GM23248 (cell line): ENCODE measurements at regions not wholly inside any gene's neighbourhood (a gene's known extent, or its start where the extent isn't known, plus 50 kb on each side); places are given as distances from the start of the nearest gene placed in this dataset.

ENCODE experiments used
- DNase-seq: peaks from one replicate; pipeline ENCODE4 v3.0.0-alpha.2; 2015
- H2AFZ ChIP-seq: fragments of 200-600 bp; sonication (generic); 2 replicates; pipeline ENCODE4 v1.6.1; 2016; ENCODE audit warnings: antibody characterized with exemption
- H3F3A ChIP-seq: fragments of 200-600 bp; sonication (generic); 2 replicates; pipeline ENCODE4 v1.6.1; 2016; ENCODE audit warnings: mild to moderate bottlenecking, antibody characterized with exemption, mixed run types; ENCODE audit not compliant: insufficient read depth
- H3K27ac ChIP-seq: fragments of 200-600 bp; sonication (generic); 2 replicates; pipeline ENCODE4 v1.5.1; 2016; ENCODE audit warnings: mild to moderate bottlenecking
- H3K27me3 ChIP-seq: fragments of 200-600 bp; sonication (generic); replicated peaks from 2 replicates; pipeline ENCODE4 v1.6.1; 2016; ENCODE audit warnings: mild to moderate bottlenecking; ENCODE audit not compliant: insufficient read depth
- H3K36me3 ChIP-seq: fragments of 200-600 bp; sonication (generic); 2 replicates; pipeline ENCODE4 v1.6.1; 2016; ENCODE audit warnings: low read depth, mild to moderate bottlenecking
- H3K4me1 ChIP-seq: fragments of 200-600 bp; sonication (generic); 2 replicates; pipeline ENCODE4 v1.6.1; 2016; ENCODE audit warnings: mild to moderate bottlenecking; ENCODE audit not compliant: insufficient read depth
- H3K4me2 ChIP-seq: fragments of 200-600 bp; sonication (generic); one replicate; pipeline ENCODE4 v1.6.1; 2016; ENCODE audit warnings: mild to moderate bottlenecking; ENCODE audit not compliant: unreplicated experiment
- H3K4me3 ChIP-seq: fragments of 200-600 bp; sonication (generic); 2 replicates; pipeline ENCODE4 v1.5.1; 2016; ENCODE audit warnings: mild to moderate bottlenecking
- H3K79me2 ChIP-seq: fragments of 200-600 bp; sonication (generic); 2 replicates; pipeline ENCODE4 v1.6.1; 2016; ENCODE audit warnings: mild to moderate bottlenecking; ENCODE audit not compliant: insufficient read depth
- H3K9ac ChIP-seq: fragments of 200-600 bp; sonication (generic); 2 replicates; pipeline ENCODE4 v1.6.1; 2016; ENCODE audit warnings: mild to moderate bottlenecking
- H3K9me2 ChIP-seq: fragments of 200-600 bp; sonication (generic); 2 replicates; pipeline ENCODE4 v1.6.1; 2016; ENCODE audit warnings: mixed run types, mild to moderate bottlenecking, moderate library complexity; ENCODE audit not compliant: insufficient read depth
- H3K9me3 ChIP-seq: fragments of 200-600 bp; sonication (generic); one replicate; pipeline ENCODE4 v1.6.1; 2017; ENCODE audit warnings: low read depth
- H4K20me1 ChIP-seq: fragments of 200-600 bp; sonication (generic); 2 replicates; pipeline ENCODE4 v1.6.0; 2016; ENCODE audit not compliant: insufficient read depth
- EZH2 ChIP-seq: fragments of 200-600 bp; sonication (generic); IDR thresholded peaks from 2 replicates; pipeline ENCODE4 v1.6.1; 2018; ENCODE audit warnings: antibody characterized with exemption, mild to moderate bottlenecking; ENCODE audit not compliant: insufficient read depth, poor library complexity, severe bottlenecking
- EZH2phosphoT487 ChIP-seq: fragments of 200-600 bp; sonication (generic); IDR thresholded peaks from 2 replicates; pipeline ENCODE4 v1.6.1; 2018; ENCODE audit warnings: antibody characterized with exemption, moderate library complexity, mild to moderate bottlenecking, low read depth; ENCODE audit not compliant: insufficient read depth
- WGBS, 2 experiments: methylation state at CpG; one replicate each; pipeline ENCODE4 v1.1.6; 2015 to 2017; ENCODE audit warnings: low lambda C conversion rate in 2 of 2, low coverage in 1 of 2; ENCODE audit errors: missing lambda C conversion rate in 2 of 2; 5-methylcytosine and 5-hydroxymethylcytosine counted together
- in situ Hi-C: fragments of 300-500 bp; cut with MboI; formaldehyde crosslinking; loops from 2 replicates; pipeline ENCODE4 v1.15.0; 2020

GRCh38 chr20:24742989-24743388, 206.1 kb upstream of the CST7 start:
- Histone ChIP-seq H3K27ac (no peak overlapping the region), H3K9me3 (no peaks in the 10 kb centered on the region), H3K4me1 (no peaks in the 10 kb centered on the region), H3K4me2 (no peak overlapping the region), H2AFZ (no peak overlapping the region), H3K9me2 (no peaks in the 10 kb centered on the region), H3K27me3 (peaks cover 14% of the 10 kb centered on the region; the same call in 1 of the 2 replicates), H4K20me1 (no peaks in the 10 kb centered on the region), H3K4me3 (no peak overlapping the region), H3K36me3 (no peaks in the 10 kb centered on the region), H3K79me2 (no peaks in the 10 kb centered on the region), H3F3A (no peaks in the 10 kb centered on the region), H3K9ac (no peak overlapping the region)
- no peak for TF ChIP-seq EZH2phosphoT487
- no peak for TF ChIP-seq EZH2
- in situ Hi-C loops, result no loop called here
- WGBS, 2 experiments, result 65 to 67% methylated on average over 5 of the region's 5 CpGs
- no peak for DNase-seq

GRCh38 chr20:24743641-24744040, 205.4 kb upstream of the CST7 start:
- in situ Hi-C loops, result no loop called here
- TF ChIP-seq EZH2phosphoT487 (no peak), EZH2 (no peak)

GRCh38 chr20:24744747-24745146, 204.3 kb upstream of the CST7 start:
- 58 to 60% methylated on average over 3 of the region's 3 CpGs for WGBS, 2 experiments
- TF ChIP-seq EZH2, result no peak

More at GRCh38 chr20:24743641-24744040, 205.4 kb upstream of the CST7 start:
- peaks cover 14% of the 10 kb centered on the region; the same call in 1 of the 2 replicates for H3K27me3 ChIP-seq
- no peak overlapping the region for H3K9ac ChIP-seq
- no peaks in the 10 kb centered on the region for H3K9me2 ChIP-seq
- no peak overlapping the region for H3K4me2 ChIP-seq
- H3K79me2 ChIP-seq, result no peaks in the 10 kb centered on the region
- H3K9me3 ChIP-seq, result no peaks in the 10 kb centered on the region
- DNase-seq, result no peak
- 11 to 23% methylated on average over 5 of the region's 5 CpGs for WGBS, 2 experiments
- H3K4me3 ChIP-seq, result no peak overlapping the region
- no peaks in the 10 kb centered on the region for H4K20me1 ChIP-seq
- H2AFZ ChIP-seq, result no peak overlapping the region
- no peaks in the 10 kb centered on the region for H3K4me1 ChIP-seq
- no peak overlapping the region for H3K27ac ChIP-seq
- no peaks in the 10 kb centered on the region for H3F3A ChIP-seq
- H3K36me3 ChIP-seq, result no peaks in the 10 kb centered on the region

GRCh38 chr20:24745206-24745605, 203.9 kb upstream of the CST7 start:
- TF ChIP-seq EZH2 (no peak), EZH2phosphoT487 (no peak)
- no peaks in the 10 kb centered on the region for H4K20me1 ChIP-seq
- no peaks in the 10 kb centered on the region for H3K79me2 ChIP-seq
- peaks cover 5% of the 10 kb centered on the region; the same call in 1 of the 2 replicates for H3K27me3 ChIP-seq
- H3K4me3 ChIP-seq, result no peak overlapping the region
- H3K9me3 ChIP-seq, result no peaks in the 10 kb centered on the region
- no peaks in the 10 kb centered on the region for H3K36me3 ChIP-seq
- no peaks in the 10 kb centered on the region for H3F3A ChIP-seq
- no peak overlapping the region for H3K27ac ChIP-seq
- H2AFZ ChIP-seq, result no peak overlapping the region
- no peaks in the 10 kb centered on the region for H3K4me1 ChIP-seq
- in situ Hi-C loops, result no loop called here
- no peak overlapping the region for H3K9ac ChIP-seq
- DNase-seq, result no peak
- WGBS, 2 experiments, result 44 to 50% methylated on average over 6 of the region's 6 CpGs
- no peak overlapping the region for H3K4me2 ChIP-seq
- no peaks in the 10 kb centered on the region for H3K9me2 ChIP-seq

More at GRCh38 chr20:24744747-24745146, 204.3 kb upstream of the CST7 start:
- peaks cover 9% of the 10 kb centered on the region; the same call in 1 of the 2 replicates for H3K27me3 ChIP-seq
- no peaks in the 10 kb centered on the region for H3F3A ChIP-seq
- in situ Hi-C loops, result no loop called here
- H3K36me3 ChIP-seq, result no peaks in the 10 kb centered on the region
- H4K20me1 ChIP-seq, result no peaks in the 10 kb centered on the region
- H3K9me2 ChIP-seq, result no peaks in the 10 kb centered on the region
- H3K4me1 ChIP-seq, result no peaks in the 10 kb centered on the region
- no peak overlapping the region for H3K4me2 ChIP-seq
- H3K9ac ChIP-seq, result no peak overlapping the region
- H3K4me3 ChIP-seq, result no peak overlapping the region
- no peaks in the 10 kb centered on the region for H3K79me2 ChIP-seq
- DNase-seq, result no peak
- no peaks in the 10 kb centered on the region for H3K9me3 ChIP-seq
- H2AFZ ChIP-seq, result no peak overlapping the region
- no peak overlapping the region for H3K27ac ChIP-seq
